ENCODE measurements at regions not wholly inside any gene's neighbourhood (a gene's known extent, or its start where the extent isn't known, plus 50 kb on each side); places are given as distances from the start of the nearest gene placed in this dataset.

GRCh38 chr6:164455835-164456234 lies 853.6 kb downstream of the C6orf118 start:
- H3K9ac ChIP-seq (ENCODE audit: low read length) = no peak overlapping the region
- FAIRE-seq (no peak), DNase-seq (ENCODE audit: low read depth) (no peak)
- H3K27me3 ChIP-seq (ENCODE audit: insufficient read depth, low read length) = no peaks in the 10 kb centered on the region
- no peak overlapping the region for H3K27ac ChIP-seq (ENCODE audit: low read depth, low read length)
- Mint-ChIP-seq H3K27me3 (ENCODE audit: low read depth, unreplicated experiment) (no peaks in the 10 kb centered on the region), H3K4me3 (ENCODE audit: unreplicated experiment) (no peak overlapping the region), H3K9me3 (ENCODE audit: unreplicated experiment) (no peaks in the 10 kb centered on the region), H3K36me3 (ENCODE audit: low read depth, unreplicated experiment) (no peaks in the 10 kb centered on the region), H3K4me1 (ENCODE audit: low read depth, unreplicated experiment) (no peaks in the 10 kb centered on the region), H3K27ac (ENCODE audit: unreplicated experiment) (no peak overlapping the region)
- no peaks in the 10 kb centered on the region for H4K20me1 ChIP-seq (ENCODE audit: insufficient read depth, low read length)
- H3K4me1 ChIP-seq (ENCODE audit: insufficient read depth, low read length) = no peaks in the 10 kb centered on the region
- TF ChIP-seq EZH2 (IDR thresholded peaks at IDR 0.05; ENCODE audit: insufficient read depth, low read length) (no peak), CTCF (IDR thresholded peaks at IDR 0.05; ENCODE audit: insufficient read depth, low read depth, low read length) (no peak)
- no peaks in the 10 kb centered on the region for H3K36me3 ChIP-seq (ENCODE audit: insufficient read depth, low read length)
- H3K4me2 ChIP-seq (ENCODE audit: low read length) = no peak overlapping the region
- H3K4me3 ChIP-seq (ENCODE audit: insufficient read depth, low read depth, low read length) = no peak overlapping the region
- H2AFZ ChIP-seq (ENCODE audit: low read depth, low read length) = no peak overlapping the region
- H3K79me2 ChIP-seq (ENCODE audit: insufficient read depth, low read length) = no peaks in the 10 kb centered on the region
- H3K9me3 ChIP-seq (ENCODE audit: insufficient read depth, low read depth, low read length) = no peaks in the 10 kb centered on the region

- Mint-ChIP-seq H3K4me3 (ENCODE audit: unreplicated experiment) (no peak overlapping the region), H3K36me3 (ENCODE audit: low read depth, unreplicated experiment) (no peaks in the 10 kb centered on the region), H3K4me1 (ENCODE audit: low read depth, unreplicated experiment) (no peaks in the 10 kb centered on the region), H3K27ac (ENCODE audit: unreplicated experiment) (no peak overlapping the region), H3K27me3 (ENCODE audit: low read depth, unreplicated experiment) (no peaks in the 10 kb centered on the region), H3K9me3 (ENCODE audit: unreplicated experiment) (no peaks in the 10 kb centered on the region)
- Histone ChIP-seq H3K9me3 (ENCODE audit: insufficient read depth, low read depth, low read length) (no peaks in the 10 kb centered on the region), H3K9ac (ENCODE audit: low read length) (no peak overlapping the region), H3K79me2 (ENCODE audit: insufficient read depth, low read length) (no peaks in the 10 kb centered on the region), H3K4me2 (ENCODE audit: low read length) (no peak overlapping the region), H2AFZ (ENCODE audit: low read depth, low read length) (no peak overlapping the region), H3K36me3 (ENCODE audit: insufficient read depth, low read length) (no peaks in the 10 kb centered on the region), H3K4me3 (ENCODE audit: insufficient read depth, low read depth, low read length) (no peak overlapping the region), H3K4me1 (ENCODE audit: insufficient read depth, low read length) (no peaks in the 10 kb centered on the region), H3K27me3 (ENCODE audit: insufficient read depth, low read length) (no peaks in the 10 kb centered on the region), H3K27ac (ENCODE audit: low read depth, low read length) (no peak overlapping the region), H4K20me1 (ENCODE audit: insufficient read depth, low read length) (no peaks in the 10 kb centered on the region)
- no peak for DNase-seq (ENCODE audit: low read depth)
- FAIRE-seq = no peak
- TF ChIP-seq EZH2 (IDR thresholded peaks at IDR 0.05; ENCODE audit: insufficient read depth, low read length) (no peak), CTCF (IDR thresholded peaks at IDR 0.05; ENCODE audit: insufficient read depth, low read depth, low read length) (no peak)
These were observed 855.6 kb downstream of the C6orf118 start for GRCh38 chr6:164453835-164454234.

GRCh38 chr6:164442572-164442971 lies 866.8 kb downstream of the C6orf118 start:
- no peak overlapping the region for H3K27ac ChIP-seq (ENCODE audit: low read depth, low read length)
- no peak overlapping the region for H2AFZ ChIP-seq (ENCODE audit: low read depth, low read length)
- no peak overlapping the region for H3K4me3 ChIP-seq (ENCODE audit: insufficient read depth, low read depth, low read length)
- no peaks in the 10 kb centered on the region for H3K4me1 ChIP-seq (ENCODE audit: insufficient read depth, low read length)
- no peaks in the 10 kb centered on the region for H4K20me1 ChIP-seq (ENCODE audit: insufficient read depth, low read length)
- Mint-ChIP-seq H3K36me3 (ENCODE audit: low read depth, unreplicated experiment) (no peaks in the 10 kb centered on the region), H3K9me3 (ENCODE audit: unreplicated experiment) (peaks cover 2% of the 10 kb centered on the region), H3K4me3 (ENCODE audit: unreplicated experiment) (no peak overlapping the region), H3K4me1 (ENCODE audit: low read depth, unreplicated experiment) (peaks cover 13% of the 10 kb centered on the region), H3K27ac (ENCODE audit: unreplicated experiment) (no peak overlapping the region), H3K27me3 (ENCODE audit: low read depth, unreplicated experiment) (no peaks in the 10 kb centered on the region)
- no peaks in the 10 kb centered on the region for H3K27me3 ChIP-seq (ENCODE audit: insufficient read depth, low read length)
- DNase-seq (ENCODE audit: low read depth) (no peak), FAIRE-seq (no peak)
- no peak for TF ChIP-seq CTCF (IDR thresholded peaks at IDR 0.05; ENCODE audit: insufficient read depth, low read depth, low read length)
- no peak for TF ChIP-seq EZH2 (IDR thresholded peaks at IDR 0.05; ENCODE audit: insufficient read depth, low read length)
- H3K4me2 ChIP-seq (ENCODE audit: low read length) = no peak overlapping the region
- no peaks in the 10 kb centered on the region for H3K9me3 ChIP-seq (ENCODE audit: insufficient read depth, low read depth, low read length)
- no peaks in the 10 kb centered on the region for H3K36me3 ChIP-seq (ENCODE audit: insufficient read depth, low read length)
- H3K79me2 ChIP-seq (ENCODE audit: insufficient read depth, low read length) = no peaks in the 10 kb centered on the region
- no peak overlapping the region for H3K9ac ChIP-seq (ENCODE audit: low read length)
